Astrocyte of the cerebellum (primary cell): ENCODE measurements at regions not wholly inside any gene's neighbourhood (a gene's known extent, or its start where the extent isn't known, plus 50 kb on each side); places are given as distances from the start of the nearest gene placed in this dataset.

Source experiments
- DNase-seq: peaks from one replicate; pipeline ENCODE4 v3.0.0-alpha.2; 2011; ENCODE audit warnings: low read depth
- H3K4me3 ChIP-seq: 2 replicates; pipeline ENCODE4 v1.5.1; 2011; ENCODE audit warnings: mild to moderate bottlenecking, low read depth, low read length, moderate library complexity
- CTCF ChIP-seq: IDR thresholded peaks from 2 replicates; pipeline ENCODE4 v1.5.1; 2012; ENCODE audit warnings: low read length, low read depth, moderate library complexity, mild to moderate bottlenecking; ENCODE audit errors: missing control alignments
- in situ Hi-C: cut with HindIII; loops from 2 replicates; pipeline ENCODE4 v1.10.0; 2017; ENCODE audit warnings: low sequenced_read_pairs

- DNase-seq = no peak
- TF ChIP-seq CTCF = no peak
- in situ Hi-C loops = no loop called here
- no peak overlapping the region for H3K4me3 ChIP-seq
Measured at GRCh38 chr13:83601539-83601938, 280.7 kb downstream of the SLITRK1 start.

GRCh38 chr13:83592095-83592494 lies 290.2 kb downstream of the SLITRK1 start:
- TF ChIP-seq CTCF = no peak
- in situ Hi-C loops = no loop called here
- no peak for DNase-seq
- H3K4me3 ChIP-seq = no peak overlapping the region

GRCh38 chr13:83589814-83590213 lies 292.5 kb downstream of the SLITRK1 start:
- H3K4me3 ChIP-seq = no peak overlapping the region
- DNase-seq = no peak
- in situ Hi-C loops = no loop called here

GRCh38 chr13:83577183-83577582 lies 305.1 kb downstream of the SLITRK1 start:
- no peak for DNase-seq
- in situ Hi-C loops = no loop called here
- no peak overlapping the region for H3K4me3 ChIP-seq
- no peak for TF ChIP-seq CTCF

More at GRCh38 chr13:83589814-83590213, 292.5 kb downstream of the SLITRK1 start:
- TF ChIP-seq CTCF = no peak

- no peak overlapping the region for H3K4me3 ChIP-seq
- no peak for TF ChIP-seq CTCF
- in situ Hi-C loops = no loop called here
- DNase-seq = no peak
Measured at GRCh38 chr13:83568019-83568418, 314.3 kb downstream of the SLITRK1 start.

GRCh38 chr13:83563499-83563898 lies 318.8 kb downstream of the SLITRK1 start:
- in situ Hi-C loops = no loop called here
- no peak overlapping the region for H3K4me3 ChIP-seq
- no peak for DNase-seq
- no peak for TF ChIP-seq CTCF

- no peak for TF ChIP-seq CTCF
- DNase-seq = no peak
- no peak overlapping the region for H3K4me3 ChIP-seq
- in situ Hi-C loops = no loop called here
Measured at GRCh38 chr13:83557845-83558244, 324.4 kb downstream of the SLITRK1 start.
